ENCODE measurements at regions not wholly inside any gene's neighbourhood (a gene's known extent, or its start where the extent isn't known, plus 50 kb on each side); places are given as distances from the start of the nearest gene placed in this dataset.

DNA sequence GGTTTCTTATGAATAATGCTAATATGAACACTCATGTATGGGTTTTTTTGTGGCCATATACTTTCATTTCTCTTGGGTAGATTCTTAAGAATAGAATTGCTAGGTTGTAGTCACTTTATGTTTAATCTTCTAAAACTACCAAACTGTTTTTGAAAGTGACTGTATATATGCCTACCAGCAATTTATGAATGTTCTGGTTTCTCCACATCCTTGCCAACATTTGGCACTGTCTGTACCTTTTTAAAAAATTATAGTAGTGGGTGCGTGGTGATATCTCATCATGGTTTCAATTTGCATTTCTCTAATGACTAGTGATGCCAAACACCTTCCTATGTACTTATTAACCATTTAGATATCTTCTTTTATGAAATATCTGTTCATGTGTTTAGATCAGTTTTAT lies 110.6 kb upstream of the RIOK3 start:
- no peak overlapping the region for H3K4me3 ChIP-seq
- no peak for DNase-seq (ENCODE audit: low spot score)
- no peak for TF ChIP-seq CTCF (IDR thresholded peaks at IDR 0.05)
- no peak overlapping the region for H3K27ac ChIP-seq
- ATAC-seq (ENCODE audit: insufficient number of reproducible peaks, low FRiP score, low read depth): no peak
- no peaks in the 10 kb centered on the region for H3K9me3 ChIP-seq
- H3K36me3 ChIP-seq: no peaks in the 10 kb centered on the region
- H3K27me3 ChIP-seq (replicated peaks; ENCODE audit: insufficient read depth): no peaks in the 10 kb centered on the region
- H3K4me1 ChIP-seq (ENCODE audit: control insufficient read depth in 1 of 2, low read depth in 2 of 2): peaks cover 0 to 13% of the 10 kb centered on the region in 2 donors

DNA sequence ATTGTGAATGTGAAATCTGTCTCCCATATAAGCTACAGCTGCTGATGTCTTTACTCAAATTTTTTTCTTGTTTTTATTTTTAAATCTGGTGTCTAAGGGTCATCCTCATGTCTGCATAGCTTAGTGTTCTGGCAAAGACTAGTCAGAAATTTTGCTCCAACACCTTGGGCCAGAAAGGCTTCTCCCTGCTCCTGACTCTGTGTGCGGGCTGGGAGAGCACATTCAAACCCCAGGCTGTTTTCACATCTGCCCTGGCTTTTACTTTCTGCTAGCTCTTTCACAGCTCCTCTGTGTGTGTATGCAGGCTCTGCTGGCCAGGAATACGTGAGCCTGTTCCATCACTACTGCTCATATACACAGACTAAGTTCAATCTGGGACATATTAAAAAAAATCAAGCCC lies 102.9 kb upstream of the RIOK3 start:
- ATAC-seq (ENCODE audit: insufficient number of reproducible peaks, low FRiP score, low read depth) (no peak), DNase-seq (ENCODE audit: low spot score) (no peak)
- Histone ChIP-seq H3K4me3 (no peak overlapping the region), H3K4me1 (ENCODE audit: control insufficient read depth in 1 of 2, low read depth in 2 of 2) (peaks cover 6 to 20% of the 10 kb centered on the region in 2 donors), H3K27me3 (replicated peaks; ENCODE audit: insufficient read depth) (no peaks in the 10 kb centered on the region), H3K9me3 (no peaks in the 10 kb centered on the region), H3K27ac (no peak overlapping the region), H3K36me3 (no peaks in the 10 kb centered on the region)
- TF ChIP-seq CTCF (IDR thresholded peaks at IDR 0.05): no peak

DNA sequence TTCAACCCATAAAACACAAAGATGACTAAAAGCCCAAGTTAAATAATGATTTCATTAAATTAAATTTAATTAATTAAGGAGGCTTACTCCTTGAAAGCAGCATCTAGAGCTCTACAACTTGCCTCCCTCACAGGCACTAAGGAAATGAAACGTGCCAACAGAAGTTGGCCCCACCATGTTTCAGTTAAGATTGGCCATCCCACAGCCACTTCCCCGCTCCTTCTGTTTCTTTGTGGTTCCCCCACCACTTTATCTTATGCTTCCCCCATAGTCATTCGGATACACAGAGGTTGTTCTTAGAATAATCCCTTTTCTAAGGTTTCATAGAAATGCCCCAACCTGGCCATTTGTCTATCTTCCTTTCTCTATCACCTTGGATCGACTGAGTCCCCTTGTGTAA lies 101.6 kb upstream of the RIOK3 start:
- no peak for TF ChIP-seq CTCF (IDR thresholded peaks at IDR 0.05)
- DNase-seq (ENCODE audit: low spot score) (no peak), ATAC-seq (ENCODE audit: insufficient number of reproducible peaks, low FRiP score, low read depth) (no peak)
- H3K27ac ChIP-seq: no peak overlapping the region
- H3K36me3 ChIP-seq: no peaks in the 10 kb centered on the region
- peaks cover 19 to 34% of the 10 kb centered on the region in 2 donors for H3K4me1 ChIP-seq (ENCODE audit: control insufficient read depth in 1 of 2, low read depth in 2 of 2)
- H3K27me3 ChIP-seq (replicated peaks; ENCODE audit: insufficient read depth): no peaks in the 10 kb centered on the region
- no peaks in the 10 kb centered on the region for H3K9me3 ChIP-seq
- no peak overlapping the region for H3K4me3 ChIP-seq

DNA sequence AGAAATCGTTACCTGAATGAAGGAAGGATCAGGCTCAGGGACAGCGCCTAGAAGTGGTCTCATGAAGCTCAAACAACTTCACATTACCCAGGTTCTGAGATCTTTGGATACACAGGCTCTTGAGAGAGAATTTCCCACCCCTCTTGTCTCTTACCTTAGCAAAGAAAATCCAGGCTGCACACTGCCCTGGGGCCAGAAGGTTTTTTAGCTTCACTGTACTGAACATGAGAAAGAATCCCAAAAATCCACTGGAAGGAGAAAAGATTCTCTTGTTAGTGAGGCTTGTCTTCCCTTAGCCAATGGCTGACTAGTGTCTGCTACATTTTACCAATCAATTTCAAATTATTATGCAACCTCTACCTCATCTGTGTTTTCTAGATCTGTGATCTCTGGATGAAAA lies 101.0 kb upstream of the RIOK3 start:
- Histone ChIP-seq H3K36me3 (no peaks in the 10 kb centered on the region), H3K27me3 (replicated peaks; ENCODE audit: insufficient read depth) (no peaks in the 10 kb centered on the region), H3K27ac (peak overlapping the region in 1 of 2 donors; percentile 36), H3K9me3 (no peaks in the 10 kb centered on the region), H3K4me1 (ENCODE audit: control insufficient read depth in 1 of 2, low read depth in 2 of 2) (peaks cover 23 to 39% of the 10 kb centered on the region in 2 donors), H3K4me3 (no peak overlapping the region)
- no peak for DNase-seq (ENCODE audit: low spot score)
- no peak for ATAC-seq (ENCODE audit: insufficient number of reproducible peaks, low FRiP score, low read depth)
- no peak for TF ChIP-seq CTCF (IDR thresholded peaks at IDR 0.05)

GRCh38 chr18:23353459-23353858 lies 99.6 kb upstream of the RIOK3 start:
- H3K9me3 ChIP-seq: no peaks in the 10 kb centered on the region
- H3K27ac ChIP-seq: no peak overlapping the region
- no peaks in the 10 kb centered on the region for H3K27me3 ChIP-seq (replicated peaks; ENCODE audit: insufficient read depth)
- peaks cover 30 to 52% of the 10 kb centered on the region in 2 donors for H3K4me1 ChIP-seq (ENCODE audit: control insufficient read depth in 1 of 2, low read depth in 2 of 2)
- no peak overlapping the region for H3K4me3 ChIP-seq
- no peak for DNase-seq (ENCODE audit: low spot score)
- no peak for ATAC-seq (ENCODE audit: insufficient number of reproducible peaks, low FRiP score, low read depth)
- no peak for TF ChIP-seq CTCF (IDR thresholded peaks at IDR 0.05)
- H3K36me3 ChIP-seq: no peaks in the 10 kb centered on the region
